HEK293 (cell line): ENCODE measurements at regions not wholly inside any gene's neighbourhood (a gene's known extent, or its start where the extent isn't known, plus 50 kb on each side); places are given as distances from the start of the nearest gene placed in this dataset.

ENCODE experiments used
- CTCF ChIA-PET: fragments of 350-600 bp; formaldehyde crosslinking; extraction: SDS; loops from one replicate; lab custom pipeline; 2021; ENCODE audit warnings: antibody characterized with exemption; lab: Yijun Ruan, JAX
- POLR2A ChIA-PET: fragments of 300-600 bp; formaldehyde crosslinking; extraction: SDS; loops from one replicate; lab custom pipeline; 2020; ENCODE audit warnings: antibody characterized with exemption, inconsistent platforms; lab: Yijun Ruan, JAX
- H3K27ac ChIP-seq: fragments of 200-500 bp; sonication (Bioruptor generic); 2 replicates; pipeline ENCODE4 v1.5.1; 2014; ENCODE audit warnings: low read depth, low read length, control low read depth, inconsistent platforms; ENCODE audit errors: extremely low read depth
- H3K36me3 ChIP-seq, 2 experiments: fragments of 200-500 bp in 1 of 2; sonication (Bioruptor generic) in 1 of 2; 1 replicate in 1 of 2; 2 replicates in 1 of 2; pipeline ENCODE4 v1.5.1; 2014 to 2017; ENCODE audit warnings: inconsistent platforms in 2 of 2, low read length in 2 of 2; ENCODE audit not compliant: control insufficient read depth in 2 of 2, insufficient read depth in 1 of 2
- H3K4me1 ChIP-seq: fragments of 200-500 bp; sonication (Bioruptor generic); 2 replicates; pipeline ENCODE4 v1.5.1; 2014; ENCODE audit warnings: mild to moderate bottlenecking, low read length, inconsistent platforms; ENCODE audit not compliant: control insufficient read depth, insufficient read depth
- H3K4me3 ChIP-seq: 2 replicates; pipeline ENCODE4 v1.5.1; 2011; ENCODE audit warnings: low read depth, mild to moderate bottlenecking, control low read depth, low read length, moderate library complexity
- H3K9me3 ChIP-seq: fragments of 200-500 bp; sonication (Bioruptor generic); 2 replicates; pipeline ENCODE4 v1.5.1; 2014; ENCODE audit warnings: low read depth, low read length, inconsistent platforms; ENCODE audit not compliant: control insufficient read depth, insufficient read depth
- GLIS2 ChIP-seq: fragments of 450-650 bp; formaldehyde crosslinking; IDR thresholded peaks from 2 replicates; pipeline ENCODE4 v1.5.1; 2016; ENCODE audit warnings: missing biosample characterization, missing genetic modification characterization
- KLF9 ChIP-seq: fragments of 450-650 bp; formaldehyde crosslinking; IDR thresholded peaks from 2 replicates; pipeline ENCODE4 v1.5.1; 2016; ENCODE audit warnings: missing biosample characterization, missing genetic modification characterization, low read depth
- PRDM1 ChIP-seq: fragments of 450-650 bp; formaldehyde crosslinking; IDR thresholded peaks from 2 replicates; pipeline ENCODE4; 2016; ENCODE audit warnings: missing biosample characterization, missing genetic modification characterization
- SP7 ChIP-seq: fragments of 450-650 bp; formaldehyde crosslinking; IDR thresholded peaks from 2 replicates; pipeline ENCODE4 v1.5.1; 2016; ENCODE audit warnings: missing biosample characterization, missing genetic modification characterization
- TRIM28 ChIP-seq: IDR thresholded peaks from 2 replicates; pipeline ENCODE4 v1.6.1; 2011; ENCODE audit warnings: low read length, control low read depth, borderline replicate concordance
- ZBTB11 ChIP-seq: fragments of 450-650 bp; formaldehyde crosslinking; conservative IDR thresholded peaks from 2 replicates; pipeline ENCODE4 v1.5.1; 2016; ENCODE audit warnings: low read depth, missing biosample characterization, missing genetic modification characterization
- ZBTB49 ChIP-seq: fragments of 450-650 bp; formaldehyde crosslinking; IDR thresholded peaks from 2 replicates; pipeline ENCODE4 v1.5.1; 2016; ENCODE audit warnings: missing biosample characterization, missing genetic modification characterization, low read depth
- ZBTB7A ChIP-seq: fragments of 450-650 bp; formaldehyde crosslinking; IDR thresholded peaks from 2 replicates; pipeline ENCODE4 v1.5.1; 2016; ENCODE audit warnings: low read depth, missing biosample characterization, missing genetic modification characterization
- ZFP69B ChIP-seq: fragments of 450-650 bp; formaldehyde crosslinking; IDR thresholded peaks from 2 replicates; pipeline ENCODE4 v1.5.1; 2016; ENCODE audit warnings: missing biosample characterization, missing genetic modification characterization
- ZNF16 ChIP-seq: fragments of 450-650 bp; formaldehyde crosslinking; IDR thresholded peaks from 2 replicates; pipeline ENCODE4 v1.5.1; 2016; ENCODE audit warnings: low read depth, missing biosample characterization, missing genetic modification characterization
- ZNF184 ChIP-seq: fragments of 450-650 bp; IDR thresholded peaks from 2 replicates; pipeline ENCODE4 v1.5.1; 2018; ENCODE audit warnings: missing biosample characterization, mild to moderate bottlenecking, missing genetic modification characterization
- ZNF19 ChIP-seq: fragments of 450-650 bp; formaldehyde crosslinking; IDR thresholded peaks from 2 replicates; pipeline ENCODE4; 2016; ENCODE audit warnings: missing biosample characterization, missing genetic modification characterization, low read depth
- ZNF23 ChIP-seq: fragments of 450-650 bp; formaldehyde crosslinking; IDR thresholded peaks from 2 replicates; pipeline ENCODE4 v1.5.1; 2016; ENCODE audit warnings: missing biosample characterization, missing genetic modification characterization, borderline replicate concordance
- ZNF394 ChIP-seq: fragments of 450-650 bp; formaldehyde crosslinking; IDR thresholded peaks from 2 replicates; pipeline ENCODE4 v1.5.1; 2016; ENCODE audit warnings: missing biosample characterization, missing genetic modification characterization, mild to moderate bottlenecking, moderate library complexity, borderline replicate concordance
- ZNF571 ChIP-seq: fragments of 450-650 bp; formaldehyde crosslinking; IDR thresholded peaks from 2 replicates; pipeline ENCODE4 v1.5.0; 2017; ENCODE audit warnings: missing biosample characterization, missing genetic modification characterization
- ZNF629 ChIP-seq: fragments of 450-650 bp; formaldehyde crosslinking; IDR thresholded peaks from 2 replicates; pipeline ENCODE4 v1.5.1; 2017; ENCODE audit warnings: missing biosample characterization, missing genetic modification characterization
- ZNF776 ChIP-seq: fragments of 450-650 bp; formaldehyde crosslinking; IDR thresholded peaks from 2 replicates; pipeline ENCODE4 v1.5.0; 2017; ENCODE audit warnings: missing biosample characterization, missing genetic modification characterization, borderline replicate concordance
- ZNF843 ChIP-seq: fragments of 450-650 bp; formaldehyde crosslinking; IDR thresholded peaks from 2 replicates; pipeline ENCODE4 v1.5.1; 2016; ENCODE audit warnings: missing biosample characterization, missing genetic modification characterization
- ZSCAN23 ChIP-seq: fragments of 450-650 bp; formaldehyde crosslinking; IDR thresholded peaks from 2 replicates; pipeline ENCODE4 v1.5.1; 2016; ENCODE audit warnings: missing biosample characterization, missing genetic modification characterization
- ZSCAN5A ChIP-seq: fragments of 450-650 bp; formaldehyde crosslinking; IDR thresholded peaks from 2 replicates; pipeline ENCODE4 v1.5.1; 2016; ENCODE audit warnings: missing biosample characterization, missing genetic modification characterization

- CTCF ChIA-PET, result no interaction called here
- no peak overlapping the region for H3K27ac ChIP-seq
- H3K36me3 ChIP-seq, result no peaks in the 10 kb centered on the region
- TF ChIP-seq ZNF843 (tag by site-specific recombination) (no peak), KLF9 (tag by site-specific recombination) (no peak), ZFP69B (tag by site-specific recombination) (no peak), TRIM28 (no peak), SP7 (tag by site-specific recombination) (no peak), ZNF184 (tag by site-specific recombination) (no peak), ZBTB7A (no peak), ZNF571 (no peak), ZSCAN23 (tag by site-specific recombination) (no peak), ZNF16 (tag by site-specific recombination) (no peak), ZNF776 (tag by site-specific recombination) (no peak), PRDM1 (tag by site-specific recombination) (no peak), ZNF23 (tag by site-specific recombination) (no peak), ZNF19 (tag by site-specific recombination) (no peak), GLIS2 (tag by site-specific recombination) (no peak)
- no peaks in the 10 kb centered on the region for H3K4me1 ChIP-seq
- no peaks in the 10 kb centered on the region for H3K9me3 ChIP-seq
- no peak overlapping the region for H3K4me3 ChIP-seq
- POLR2A ChIA-PET, result no interaction called here
Observed at GRCh38 chr3:157631478-157631877, 128.3 kb upstream of the VEPH1 start.

- ChIA-PET CTCF (no interaction called here), POLR2A (no interaction called here)
- H3K9me3 ChIP-seq, result no peaks in the 10 kb centered on the region
- no peak for TF ChIP-seq ZNF629 (tag by site-specific recombination)
- TF ChIP-seq ZSCAN5A, result no peak
- no peak for TF ChIP-seq ZBTB49 (tag by site-specific recombination)
- no peak for TF ChIP-seq PRDM1 (tag by site-specific recombination)
- no peak for TF ChIP-seq ZBTB11 (tag by site-specific recombination)
- no peak for TF ChIP-seq ZNF394 (tag by site-specific recombination)
- no peak overlapping the region for H3K4me3 ChIP-seq
- no peak overlapping the region for H3K27ac ChIP-seq
- no peaks in the 10 kb centered on the region for H3K4me1 ChIP-seq
- H3K36me3 ChIP-seq, result no peaks in the 10 kb centered on the region
Observed at GRCh38 chr3:157626817-157627216, 123.6 kb upstream of the VEPH1 start.
